ENCODE measurements at regions not wholly inside any gene's neighbourhood (a gene's known extent, or its start where the extent isn't known, plus 50 kb on each side); places are given as distances from the start of the nearest gene placed in this dataset.

DNA sequence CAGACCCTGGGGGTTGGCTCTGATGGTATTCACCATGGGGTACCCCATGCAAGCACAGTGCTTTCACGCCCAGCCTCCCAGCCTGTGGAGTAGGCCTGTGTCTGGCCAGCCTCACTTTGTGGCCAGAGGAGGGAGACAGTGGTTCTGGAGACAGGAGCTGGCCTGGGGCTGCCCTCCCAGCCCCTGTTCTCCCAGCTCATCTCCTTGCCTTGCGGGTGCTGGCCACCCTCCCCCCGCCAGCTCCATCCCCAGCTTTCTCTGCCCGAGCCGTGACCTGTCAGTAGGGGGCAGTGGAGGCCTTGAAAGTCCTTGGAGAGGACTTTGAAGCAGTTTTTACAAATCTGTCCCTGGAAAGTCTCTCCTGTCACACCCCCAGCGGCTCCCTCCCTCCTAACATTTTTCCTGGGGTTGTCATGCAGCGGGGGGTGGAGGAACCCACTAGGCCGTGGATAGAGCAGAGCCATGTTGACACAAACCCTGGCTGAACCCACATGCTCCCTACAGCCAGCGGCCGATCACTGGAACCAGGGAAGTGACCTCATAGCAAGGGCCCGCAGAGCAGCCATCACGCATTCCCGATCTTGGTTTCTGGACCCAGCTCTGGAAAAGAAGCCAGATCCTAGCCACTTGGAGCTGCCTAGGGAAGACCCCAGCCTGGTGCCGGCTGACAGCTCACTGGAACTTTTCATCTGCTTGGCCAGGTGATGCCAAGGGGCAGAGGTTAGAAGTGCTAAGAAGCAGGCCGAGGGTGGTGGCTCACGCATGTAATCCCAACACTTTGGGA is 289.4 kb downstream of the SEC14L1 start (continued):
- 0 out of 2 replicates have a peak, but pooled peaks have one; percentile 20 for TF ChIP-seq ZBTB3 (CRISPR knock-in tag; IDR thresholded peaks at IDR 0.05; ENCODE audit: borderline replicate concordance, low read depth)
- no peak for TF ChIP-seq ZNF879 (CRISPR knock-in tag; IDR thresholded peaks at IDR 0.05)
- TF ChIP-seq, protein P1, sequence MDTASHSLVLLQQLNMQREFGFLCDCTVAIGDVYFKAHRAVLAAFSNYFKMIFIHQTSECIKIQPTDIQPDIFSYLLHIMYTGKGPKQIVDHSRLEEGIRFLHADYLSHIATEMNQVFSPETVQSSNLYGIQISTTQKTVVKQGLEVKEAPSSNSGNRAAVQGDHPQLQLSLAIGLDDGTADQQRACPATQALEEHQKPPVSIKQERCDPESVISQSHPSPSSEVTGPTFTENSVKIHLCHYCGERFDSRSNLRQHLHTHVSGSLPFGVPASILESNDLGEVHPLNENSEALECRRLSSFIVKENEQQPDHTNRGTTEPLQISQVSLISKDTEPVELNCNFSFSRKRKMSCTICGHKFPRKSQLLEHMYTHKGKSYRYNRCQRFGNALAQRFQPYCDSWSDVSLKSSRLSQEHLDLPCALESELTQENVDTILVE (CRISPR knock-in tag; IDR thresholded peaks at IDR 0.05), result peak; percentile 63; the same call in 1 of the 2 replicates
- TF ChIP-seq PHF20 (CRISPR knock-in tag; IDR thresholded peaks at IDR 0.05), result no peak
- TF ChIP-seq, protein P2, sequence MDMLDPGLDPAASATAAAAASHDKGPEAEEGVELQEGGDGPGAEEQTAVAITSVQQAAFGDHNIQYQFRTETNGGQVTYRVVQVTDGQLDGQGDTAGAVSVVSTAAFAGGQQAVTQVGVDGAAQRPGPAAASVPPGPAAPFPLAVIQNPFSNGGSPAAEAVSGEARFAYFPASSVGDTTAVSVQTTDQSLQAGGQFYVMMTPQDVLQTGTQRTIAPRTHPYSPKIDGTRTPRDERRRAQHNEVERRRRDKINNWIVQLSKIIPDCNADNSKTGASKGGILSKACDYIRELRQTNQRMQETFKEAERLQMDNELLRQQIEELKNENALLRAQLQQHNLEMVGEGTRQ (IDR thresholded peaks at IDR 0.05; ENCODE audit: low read depth, low read length), result no peak
- TF ChIP-seq, protein P2 (CRISPR knock-in tag; IDR thresholded peaks at IDR 0.05; ENCODE audit: borderline replicate concordance), result no peak; the same call in 1 of the 2 replicates
- TF ChIP-seq ZFP37 (CRISPR knock-in tag; IDR thresholded peaks at IDR 0.05; ENCODE audit: borderline replicate concordance), result no peak; the same call in 1 of the 2 replicates
- TF ChIP-seq ZNF788 (CRISPR knock-in tag; IDR thresholded peaks at IDR 0.05; ENCODE audit: borderline replicate concordance), result peak; percentile 9; the same call in 1 of the 2 replicates
- TF ChIP-seq POLR2AphosphoS2 (IDR thresholded peaks at IDR 0.05; ENCODE audit: low read depth, low read length), result no peak
- TF ChIP-seq TBL1XR1 (IDR thresholded peaks at IDR 0.05; ENCODE audit: borderline replicate concordance, low read length, partially characterized antibody), result peak; percentile 73
- TF ChIP-seq, protein P3, sequence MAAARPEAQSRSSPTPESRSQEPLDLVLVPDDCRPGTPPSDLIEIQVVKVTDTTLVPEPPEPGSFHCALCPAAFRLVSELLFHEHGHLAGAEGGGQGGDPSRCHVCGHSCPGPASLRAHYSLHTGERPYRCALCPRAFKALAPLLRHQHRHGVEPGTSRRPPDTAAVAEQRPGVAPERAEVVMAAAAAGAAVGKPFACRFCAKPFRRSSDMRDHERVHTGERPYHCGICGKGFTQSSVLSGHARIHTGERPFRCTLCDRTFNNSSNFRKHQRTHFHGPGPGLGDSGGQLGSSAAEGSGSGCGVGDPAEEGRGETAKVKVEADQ (CRISPR knock-in tag; IDR thresholded peaks at IDR 0.05; ENCODE audit: borderline replicate concordance), result no peak
- TF ChIP-seq, protein P4, sequence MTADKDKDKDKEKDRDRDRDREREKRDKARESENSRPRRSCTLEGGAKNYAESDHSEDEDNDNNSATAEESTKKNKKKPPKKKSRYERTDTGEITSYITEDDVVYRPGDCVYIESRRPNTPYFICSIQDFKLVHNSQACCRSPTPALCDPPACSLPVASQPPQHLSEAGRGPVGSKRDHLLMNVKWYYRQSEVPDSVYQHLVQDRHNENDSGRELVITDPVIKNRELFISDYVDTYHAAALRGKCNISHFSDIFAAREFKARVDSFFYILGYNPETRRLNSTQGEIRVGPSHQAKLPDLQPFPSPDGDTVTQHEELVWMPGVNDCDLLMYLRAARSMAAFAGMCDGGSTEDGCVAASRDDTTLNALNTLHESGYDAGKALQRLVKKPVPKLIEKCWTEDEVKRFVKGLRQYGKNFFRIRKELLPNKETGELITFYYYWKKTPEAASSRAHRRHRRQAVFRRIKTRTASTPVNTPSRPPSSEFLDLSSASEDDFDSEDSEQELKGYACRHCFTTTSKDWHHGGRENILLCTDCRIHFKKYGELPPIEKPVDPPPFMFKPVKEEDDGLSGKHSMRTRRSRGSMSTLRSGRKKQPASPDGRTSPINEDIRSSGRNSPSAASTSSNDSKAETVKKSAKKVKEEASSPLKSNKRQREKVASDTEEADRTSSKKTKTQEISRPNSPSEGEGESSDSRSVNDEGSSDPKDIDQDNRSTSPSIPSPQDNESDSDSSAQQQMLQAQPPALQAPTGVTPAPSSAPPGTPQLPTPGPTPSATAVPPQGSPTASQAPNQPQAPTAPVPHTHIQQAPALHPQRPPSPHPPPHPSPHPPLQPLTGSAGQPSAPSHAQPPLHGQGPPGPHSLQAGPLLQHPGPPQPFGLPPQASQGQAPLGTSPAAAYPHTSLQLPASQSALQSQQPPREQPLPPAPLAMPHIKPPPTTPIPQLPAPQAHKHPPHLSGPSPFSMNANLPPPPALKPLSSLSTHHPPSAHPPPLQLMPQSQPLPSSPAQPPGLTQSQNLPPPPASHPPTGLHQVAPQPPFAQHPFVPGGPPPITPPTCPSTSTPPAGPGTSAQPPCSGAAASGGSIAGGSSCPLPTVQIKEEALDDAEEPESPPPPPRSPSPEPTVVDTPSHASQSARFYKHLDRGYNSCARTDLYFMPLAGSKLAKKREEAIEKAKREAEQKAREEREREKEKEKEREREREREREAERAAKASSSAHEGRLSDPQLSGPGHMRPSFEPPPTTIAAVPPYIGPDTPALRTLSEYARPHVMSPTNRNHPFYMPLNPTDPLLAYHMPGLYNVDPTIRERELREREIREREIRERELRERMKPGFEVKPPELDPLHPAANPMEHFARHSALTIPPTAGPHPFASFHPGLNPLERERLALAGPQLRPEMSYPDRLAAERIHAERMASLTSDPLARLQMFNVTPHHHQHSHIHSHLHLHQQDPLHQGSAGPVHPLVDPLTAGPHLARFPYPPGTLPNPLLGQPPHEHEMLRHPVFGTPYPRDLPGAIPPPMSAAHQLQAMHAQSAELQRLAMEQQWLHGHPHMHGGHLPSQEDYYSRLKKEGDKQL (CRISPR knock-in tag; IDR thresholded peaks at IDR 0.05; ENCODE audit: low read depth), result no peak; the same call in 1 of the 2 replicates
- TF ChIP-seq ZNF10 (CRISPR knock-in tag; IDR thresholded peaks at IDR 0.05; ENCODE audit: borderline replicate concordance, low read depth), result no peak
- TF ChIP-seq ASH2L (IDR thresholded peaks at IDR 0.05; ENCODE audit: insufficient read length, low read depth, low read length), result no peak
- peak; percentile 37; the same call in 1 of the 2 replicates for TF ChIP-seq ZNF709 (CRISPR knock-in tag; IDR thresholded peaks at IDR 0.05)
- TF ChIP-seq, protein P5, sequence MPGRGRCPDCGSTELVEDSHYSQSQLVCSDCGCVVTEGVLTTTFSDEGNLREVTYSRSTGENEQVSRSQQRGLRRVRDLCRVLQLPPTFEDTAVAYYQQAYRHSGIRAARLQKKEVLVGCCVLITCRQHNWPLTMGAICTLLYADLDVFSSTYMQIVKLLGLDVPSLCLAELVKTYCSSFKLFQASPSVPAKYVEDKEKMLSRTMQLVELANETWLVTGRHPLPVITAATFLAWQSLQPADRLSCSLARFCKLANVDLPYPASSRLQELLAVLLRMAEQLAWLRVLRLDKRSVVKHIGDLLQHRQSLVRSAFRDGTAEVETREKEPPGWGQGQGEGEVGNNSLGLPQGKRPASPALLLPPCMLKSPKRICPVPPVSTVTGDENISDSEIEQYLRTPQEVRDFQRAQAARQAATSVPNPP (CRISPR knock-in tag; IDR thresholded peaks at IDR 0.05), result no peak

Measured in HepG2 (cell line).